Mesothelial cell of epicardium (in vitro differentiated cells): ENCODE measurements at regions not wholly inside any gene's neighbourhood (a gene's known extent, or its start where the extent isn't known, plus 50 kb on each side); places are given as distances from the start of the nearest gene placed in this dataset.
"Not testable (repeated sequence)": the region's sequence is repeated elsewhere in the genome, so short reads cannot be mapped to it uniquely, and the experiment has no call there.

ENCODE experiments used
- DNase-seq, 2 experiments: peaks; one replicate each; pipeline ENCODE4 v3.0.0; 2021; ENCODE audit warnings: low spot score in 2 of 2; ENCODE audit not compliant: unreplicated experiment in 2 of 2
- H3K27ac Mint-ChIP-seq: 2 replicates; pipeline ENCODE4 v1.8.0; 2021; ENCODE audit warnings: mixed read lengths
- H3K27me3 Mint-ChIP-seq: 2 replicates; pipeline ENCODE4 v1.8.0; 2021; ENCODE audit warnings: low read depth, mixed read lengths
- H3K36me3 Mint-ChIP-seq: 2 replicates; pipeline ENCODE4 v1.8.0; 2021; ENCODE audit warnings: mixed read lengths
- H3K4me1 Mint-ChIP-seq: 2 replicates; pipeline ENCODE4 v1.8.0; 2021; ENCODE audit warnings: mixed read lengths
- H3K4me3 Mint-ChIP-seq: 2 replicates; pipeline ENCODE4 v1.8.0; 2021; ENCODE audit warnings: mild to moderate bottlenecking, moderate library complexity, mixed read lengths
- H3K9me3 Mint-ChIP-seq: 2 replicates; pipeline ENCODE4 v1.8.0; 2021; ENCODE audit warnings: mixed read lengths
- TF ChIP-seq, protein P1 (sequence below): fragments of 200-600 bp; sonication (generic); IDR thresholded peaks from one replicate; pipeline ENCODE4 v1.5.0; 2021; ENCODE audit warnings: antibody characterized with exemption; ENCODE audit not compliant: unreplicated experiment

DNA sequence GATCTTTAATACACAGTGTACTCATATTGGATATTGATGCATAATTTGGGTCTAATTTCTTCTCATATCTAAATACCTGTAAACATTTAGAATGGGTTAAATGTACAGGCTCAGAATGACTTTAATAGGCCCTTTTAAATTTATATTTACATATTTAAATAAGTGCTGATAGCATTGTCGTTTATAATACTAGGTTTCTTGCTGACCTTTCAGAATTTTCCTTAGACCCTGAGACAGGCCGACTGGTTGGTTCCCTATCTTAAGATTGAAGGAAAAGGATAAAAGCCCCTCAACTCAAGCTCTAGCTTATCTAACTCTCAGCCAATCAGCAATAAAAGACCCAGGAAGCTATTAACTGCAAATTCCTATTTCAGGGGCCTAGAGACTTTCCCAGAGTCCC, 67.8 kb upstream of the HNMT start:
- Mint-ChIP-seq H3K27me3 (no peaks in the 10 kb centered on the region), H3K27ac (no peak overlapping the region)

GRCh38 chr2:137897082-137897481, 67.2 kb upstream of the HNMT start:
- H3K9me3 Mint-ChIP-seq = no peaks in the 10 kb centered on the region
- H3K27me3 Mint-ChIP-seq = no peaks in the 10 kb centered on the region
- no peak for DNase-seq
- no peaks in the 10 kb centered on the region for H3K36me3 Mint-ChIP-seq
- no peak overlapping the region for H3K27ac Mint-ChIP-seq
- no peak overlapping the region for H3K4me3 Mint-ChIP-seq
- TF ChIP-seq, protein P1, sequence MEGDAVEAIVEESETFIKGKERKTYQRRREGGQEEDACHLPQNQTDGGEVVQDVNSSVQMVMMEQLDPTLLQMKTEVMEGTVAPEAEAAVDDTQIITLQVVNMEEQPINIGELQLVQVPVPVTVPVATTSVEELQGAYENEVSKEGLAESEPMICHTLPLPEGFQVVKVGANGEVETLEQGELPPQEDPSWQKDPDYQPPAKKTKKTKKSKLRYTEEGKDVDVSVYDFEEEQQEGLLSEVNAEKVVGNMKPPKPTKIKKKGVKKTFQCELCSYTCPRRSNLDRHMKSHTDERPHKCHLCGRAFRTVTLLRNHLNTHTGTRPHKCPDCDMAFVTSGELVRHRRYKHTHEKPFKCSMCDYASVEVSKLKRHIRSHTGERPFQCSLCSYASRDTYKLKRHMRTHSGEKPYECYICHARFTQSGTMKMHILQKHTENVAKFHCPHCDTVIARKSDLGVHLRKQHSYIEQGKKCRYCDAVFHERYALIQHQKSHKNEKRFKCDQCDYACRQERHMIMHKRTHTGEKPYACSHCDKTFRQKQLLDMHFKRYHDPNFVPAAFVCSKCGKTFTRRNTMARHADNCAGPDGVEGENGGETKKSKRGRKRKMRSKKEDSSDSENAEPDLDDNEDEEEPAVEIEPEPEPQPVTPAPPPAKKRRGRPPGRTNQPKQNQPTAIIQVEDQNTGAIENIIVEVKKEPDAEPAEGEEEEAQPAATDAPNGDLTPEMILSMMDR = no peak
- H3K4me1 Mint-ChIP-seq = peaks cover 25% of the 10 kb centered on the region

More for the DNA sequence above, 67.8 kb upstream of the HNMT start:
- H3K36me3 Mint-ChIP-seq = no peaks in the 10 kb centered on the region
- no peak overlapping the region for H3K4me3 Mint-ChIP-seq
- TF ChIP-seq, protein P1 = no peak
- H3K4me1 Mint-ChIP-seq = peaks cover 25% of the 10 kb centered on the region
- no peaks in the 10 kb centered on the region for H3K9me3 Mint-ChIP-seq
- DNase-seq = no peak

DNA sequence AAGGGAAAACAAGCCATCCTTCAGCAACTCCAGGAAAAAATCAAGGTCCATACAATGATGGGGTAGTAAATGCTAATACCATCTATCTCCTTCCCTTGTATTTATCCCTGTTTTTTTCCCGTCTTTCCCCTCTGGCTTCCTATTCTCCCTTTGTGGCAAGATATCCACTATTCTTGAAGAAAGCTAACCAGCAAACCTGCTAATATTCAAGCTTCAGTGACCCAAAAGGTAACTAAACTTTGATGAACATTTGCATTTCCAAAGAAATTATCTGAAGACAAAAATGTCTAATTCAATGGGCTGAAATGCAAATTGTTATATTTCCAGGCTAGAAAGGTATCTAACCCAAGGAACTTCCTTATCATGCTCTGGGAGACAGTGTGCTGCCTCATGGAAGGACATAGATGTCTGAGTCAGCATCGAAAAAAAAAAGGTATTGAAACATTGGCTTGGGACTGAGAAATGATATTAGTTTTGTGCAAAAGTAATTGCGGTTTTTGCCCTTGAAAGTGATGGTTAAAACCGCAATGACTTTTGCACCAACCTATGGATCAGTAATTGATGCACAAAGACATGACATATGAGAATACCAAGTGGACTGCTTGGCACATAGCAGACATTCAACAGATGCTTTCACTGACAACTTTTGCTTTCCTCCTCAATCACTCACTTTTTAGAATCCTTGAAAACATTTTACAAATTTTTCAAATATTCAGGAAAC, 63.7 kb upstream of the HNMT start:
- TF ChIP-seq, protein P1 = no peak
- no peaks in the 10 kb centered on the region for H3K36me3 Mint-ChIP-seq
- no peaks in the 10 kb centered on the region for H3K9me3 Mint-ChIP-seq
- no peak for DNase-seq
- H3K4me3 Mint-ChIP-seq = no peak overlapping the region
- H3K27me3 Mint-ChIP-seq = no peaks in the 10 kb centered on the region
- peaks cover 12% of the 10 kb centered on the region for H3K4me1 Mint-ChIP-seq
- H3K27ac Mint-ChIP-seq = no peak overlapping the region

- no peaks in the 10 kb centered on the region for H3K36me3 Mint-ChIP-seq
Observed at GRCh38 chr2:137910641-137911040, 53.6 kb upstream of the HNMT start.

DNA sequence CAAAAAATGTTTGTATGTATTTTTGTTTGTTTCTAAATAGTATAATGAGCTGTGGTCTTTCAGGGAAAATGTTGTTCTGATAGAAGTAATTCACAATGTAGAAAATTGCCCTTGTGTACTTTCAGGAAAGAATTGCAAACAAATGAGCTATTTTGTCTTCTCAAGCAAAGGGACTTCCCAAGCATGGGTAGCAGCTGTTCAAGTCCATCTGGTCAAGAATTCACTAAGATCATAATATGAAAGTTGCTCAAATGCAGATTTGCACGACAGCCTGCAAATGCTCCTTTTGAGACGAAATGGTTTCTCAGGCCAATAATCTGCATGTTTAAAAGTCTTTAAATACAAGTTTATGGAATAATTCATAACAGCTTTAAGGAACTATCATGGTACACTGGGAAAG, 51.9 kb upstream of the HNMT start:
- Mint-ChIP-seq H3K4me1 (peaks cover 9% of the 10 kb centered on the region), H3K36me3 (no peaks in the 10 kb centered on the region), H3K27me3 (no peaks in the 10 kb centered on the region), H3K9me3 (no peaks in the 10 kb centered on the region), H3K4me3 (no peak overlapping the region), H3K27ac (no peak overlapping the region)
- TF ChIP-seq, protein P1 = no peak
- DNase-seq = no peak

More at GRCh38 chr2:137910641-137911040, 53.6 kb upstream of the HNMT start:
- Mint-ChIP-seq H3K4me3 (no peak overlapping the region), H3K4me1 (peaks cover 9% of the 10 kb centered on the region), H3K27me3 (no peaks in the 10 kb centered on the region), H3K27ac (no peak overlapping the region), H3K9me3 (no peaks in the 10 kb centered on the region)
- DNase-seq = no peak
- TF ChIP-seq, protein P1 = peak; percentile 79

DNA sequence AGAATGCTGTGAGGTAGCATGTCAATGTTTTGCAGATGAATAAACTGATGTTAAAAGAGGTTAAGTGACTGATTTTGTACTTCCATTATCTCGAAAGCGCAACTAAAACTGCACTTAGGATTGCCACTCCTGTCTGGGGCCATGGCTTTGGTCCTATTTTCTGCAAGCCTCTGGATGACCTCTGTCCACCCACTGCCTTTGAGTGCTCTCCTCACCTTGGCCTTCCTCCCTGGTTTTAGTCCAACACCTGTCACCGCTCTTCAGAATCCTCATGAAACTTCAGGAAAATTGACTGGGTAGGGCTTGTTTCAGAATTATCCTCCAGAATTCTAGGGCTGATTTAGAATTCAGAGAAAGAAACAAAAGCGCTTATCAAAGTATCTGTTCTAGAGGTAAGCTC, 51.1 kb upstream of the HNMT start:
- no peak for DNase-seq
- Mint-ChIP-seq H3K4me3 (no peak overlapping the region), H3K27me3 (no peaks in the 10 kb centered on the region), H3K36me3 (no peaks in the 10 kb centered on the region), H3K4me1 (peaks cover 9% of the 10 kb centered on the region), H3K27ac (no peak overlapping the region), H3K9me3 (no peaks in the 10 kb centered on the region)
- TF ChIP-seq, protein P1 = no peak

DNA sequence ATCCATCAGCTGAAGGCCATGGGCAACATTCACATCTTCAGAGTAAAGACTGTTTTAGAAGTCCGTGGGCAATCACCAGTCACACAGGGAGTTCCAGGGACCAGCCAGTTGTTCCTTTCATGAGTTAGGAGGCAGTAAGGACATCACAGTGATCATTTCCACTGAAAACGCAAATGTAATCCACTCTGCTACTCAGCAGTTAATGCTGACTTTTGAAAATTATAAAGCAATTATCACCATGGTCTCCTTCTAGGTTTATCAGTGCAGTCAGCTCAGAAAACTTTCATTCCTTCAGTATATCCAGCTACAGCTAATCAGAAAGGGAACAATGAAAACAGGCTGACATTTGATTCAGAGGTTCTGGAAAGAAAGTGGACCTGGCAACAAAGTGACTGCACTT, 50.6 kb upstream of the HNMT start:
- not testable (repeated sequence) for DNase-seq, H3K36me3 Mint-ChIP-seq, H3K27me3 Mint-ChIP-seq, H3K27ac Mint-ChIP-seq, H3K9me3 Mint-ChIP-seq, H3K4me1 Mint-ChIP-seq, H3K4me3 Mint-ChIP-seq
